ENCODE measurements at regions not wholly inside any gene's neighbourhood (a gene's known extent, or its start where the extent isn't known, plus 50 kb on each side); places are given as distances from the start of the nearest gene placed in this dataset.

GRCh38 chr15:85947936-85948335 is 131.7 kb upstream of the AGBL1 start:
- TF ChIP-seq GATA2 (IDR thresholded peaks at IDR 0.05; ENCODE audit: low read depth, low read length) (no peak), GATA3 (IDR thresholded peaks at IDR 0.05; ENCODE audit: low read depth, low read length) (no peak)

Data from SH-SY5Y (cell line).